GM12892 (cell line): ENCODE measurements at regions not wholly inside any gene's neighbourhood (a gene's known extent, or its start where the extent isn't known, plus 50 kb on each side); places are given as distances from the start of the nearest gene placed in this dataset.

Source experiments
- POLR2A ChIP-seq: IDR thresholded peaks from 2 replicates; pipeline ENCODE4 v1.6.1; 2011; ENCODE audit warnings: low read depth, low read length, control low read depth
- POLR2AphosphoS5 ChIP-seq: IDR thresholded peaks from 2 replicates; pipeline ENCODE4 v1.6.1; 2011; ENCODE audit warnings: low read depth, low read length, control low read depth
- TAF1 ChIP-seq: IDR thresholded peaks from 2 replicates; pipeline ENCODE4 v1.6.1; 2011; ENCODE audit warnings: low read depth, mild to moderate bottlenecking, control low read depth, low read length, borderline replicate concordance

DNA sequence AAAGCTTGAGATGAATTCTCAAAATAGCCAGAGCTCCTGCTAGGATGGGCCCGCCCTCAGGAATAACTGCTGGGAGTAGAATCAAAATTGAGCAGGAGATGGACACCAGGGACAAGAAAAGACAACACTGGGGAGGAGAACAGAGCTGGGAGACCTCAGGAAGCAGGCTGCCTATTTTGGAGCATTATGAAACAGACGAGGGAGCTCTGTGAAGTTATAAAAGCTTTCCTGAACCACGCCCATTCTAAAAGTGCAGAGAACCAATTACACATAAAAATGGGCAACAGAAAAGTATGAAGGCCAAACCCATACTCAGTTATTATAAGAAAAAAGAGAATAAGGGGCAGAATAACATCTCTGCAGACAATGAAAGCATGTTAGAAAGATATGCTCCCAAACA lies 213.9 kb upstream of the TRPC7 start:
- TF ChIP-seq POLR2A, result no peak
- TF ChIP-seq TAF1, result no peak
- TF ChIP-seq POLR2AphosphoS5, result no peak
